ENCODE measurements at regions not wholly inside any gene's neighbourhood (a gene's known extent, or its start where the extent isn't known, plus 50 kb on each side); places are given as distances from the start of the nearest gene placed in this dataset.
A peak's percentile ranks its signal among the peaks of the same experiment; 100 is the strongest.

DNA sequence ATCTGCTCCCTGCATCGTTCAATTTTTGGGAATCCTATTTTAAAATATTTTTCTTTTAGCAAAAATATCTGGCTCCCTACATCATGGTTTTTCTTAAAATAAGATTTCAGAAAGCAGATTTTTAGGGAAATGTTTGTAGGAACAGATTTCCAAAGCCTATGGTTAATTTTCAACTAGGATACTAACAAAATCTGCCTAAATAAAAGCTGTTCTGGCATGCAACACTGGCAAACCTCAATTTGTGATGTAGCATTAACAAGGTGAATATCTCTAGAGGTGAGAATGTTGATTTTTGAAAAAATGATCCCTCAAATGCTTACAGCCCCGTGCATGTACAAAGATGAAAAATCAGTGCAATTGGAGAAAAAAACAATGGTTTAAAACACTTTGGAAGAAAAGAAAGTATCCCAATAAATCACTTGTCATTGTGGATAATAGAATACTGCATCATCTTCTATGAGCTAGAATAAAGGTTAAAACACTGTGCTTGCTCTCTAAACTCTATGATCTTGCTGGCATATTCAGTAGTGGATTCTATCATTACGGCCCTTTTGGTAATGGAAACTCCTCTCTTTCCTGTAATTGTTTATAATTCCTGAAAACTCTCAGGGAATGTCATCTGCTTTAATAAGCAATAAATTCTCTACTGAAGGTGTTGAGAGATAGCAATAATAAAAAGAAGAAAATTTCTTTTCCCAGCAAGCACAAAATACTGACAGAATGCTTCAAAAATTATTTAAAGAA, 97.6 kb downstream of the C4orf33 start:
- H3K27me3 ChIP-seq, result no peaks in the 10 kb centered on the region
- no peak for TF ChIP-seq EP300 (IDR thresholded peaks at IDR 0.05)
- no peak for TF ChIP-seq CTCF (IDR thresholded peaks at IDR 0.05)
- no peak for TF ChIP-seq POLR2AphosphoS5 (IDR thresholded peaks at IDR 0.05)
- TF ChIP-seq POLR2A (IDR thresholded peaks at IDR 0.05; ENCODE audit: low read depth), result no peak
- intact Hi-C loops (cut with DNase I), result no loop called here
- H3K27ac ChIP-seq (replicated peaks in 1 of 4), result no peak overlapping the region
- H3K4me3 ChIP-seq, result no peak overlapping the region
- no peak for DNase-seq (ENCODE audit: extremely low spot score)
- 48% methylated on average over 3 of the region's 3 CpGs for WGBS
- no peaks in the 10 kb centered on the region for H3K9me3 ChIP-seq
- peaks cover 0 to 12% (median 4%) of the 10 kb centered on the region in 4 donors for H3K4me1 ChIP-seq
- no peaks in the 10 kb centered on the region for H3K36me3 ChIP-seq

DNA sequence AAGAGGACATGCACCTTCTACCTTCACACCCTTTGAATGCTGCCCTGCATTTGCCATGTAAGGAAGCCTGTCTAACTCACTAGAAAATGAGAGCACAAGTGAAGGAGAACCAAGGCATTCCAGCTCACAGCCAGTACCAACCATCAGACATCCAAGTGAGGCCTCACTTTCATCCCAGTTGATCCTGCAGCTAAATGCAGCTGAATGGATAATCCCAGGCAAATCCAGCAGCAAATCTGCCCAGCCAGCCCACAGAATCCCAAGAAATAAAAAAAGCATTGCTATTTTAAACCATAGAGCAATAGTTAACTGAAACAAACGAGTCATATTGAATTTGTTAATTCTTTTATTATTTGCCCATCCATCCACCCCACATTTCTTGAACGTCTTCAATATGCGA, 112.5 kb downstream of the C4orf33 start:
- Histone ChIP-seq H3K27me3 (no peaks in the 10 kb centered on the region), H3K36me3 (no peaks in the 10 kb centered on the region), H3K9me3 (no peaks in the 10 kb centered on the region), H3K4me1 (no peaks in the 10 kb centered on the region), H3K4me3 (no peak overlapping the region), H3K27ac (replicated peaks in 1 of 4) (no peak overlapping the region)
- DNase-seq (ENCODE audit: extremely low spot score), result no peak
- intact Hi-C loops (cut with DNase I), result no loop called here
- 88% methylated on average over 3 of the region's 3 CpGs for WGBS
- TF ChIP-seq EP300 (IDR thresholded peaks at IDR 0.05) (no peak), POLR2AphosphoS5 (IDR thresholded peaks at IDR 0.05) (no peak), POLR2A (IDR thresholded peaks at IDR 0.05; ENCODE audit: low read depth) (no peak), CTCF (IDR thresholded peaks at IDR 0.05) (no peak)

DNA sequence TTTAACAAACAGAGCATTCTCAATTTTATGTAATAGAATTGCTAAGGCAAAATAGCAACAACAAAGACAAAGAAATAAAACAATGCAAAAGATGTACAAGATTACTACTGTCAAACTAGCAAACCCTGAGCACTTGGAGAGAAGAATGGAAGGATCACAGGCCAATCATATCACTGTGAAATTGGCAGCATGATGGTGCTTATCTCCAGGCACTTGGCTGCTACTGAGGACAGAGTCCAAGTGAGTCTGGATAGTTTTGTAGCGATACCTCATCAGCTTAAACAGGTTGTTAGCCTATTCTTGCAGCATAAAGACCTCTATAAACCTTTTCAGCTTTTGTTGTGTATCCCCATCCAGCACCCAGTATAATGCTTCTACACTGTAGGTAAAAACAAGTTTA, 117.7 kb downstream of the C4orf33 start:
- intact Hi-C loops (cut with DNase I), result no loop called here
- 100% methylated on average over 1 of the region's 1 CpG for WGBS

GRCh38 chr4:129218360-129218759, 122.4 kb downstream of the C4orf33 start:
- 49% methylated on average over 4 of the region's 4 CpGs for WGBS
- no peaks in the 10 kb centered on the region for H3K27me3 ChIP-seq
- DNase-seq (ENCODE audit: extremely low spot score), result no peak
- TF ChIP-seq CTCF (IDR thresholded peaks at IDR 0.05), result peak; percentile 8 to 26 (median 8)
- TF ChIP-seq EP300 (IDR thresholded peaks at IDR 0.05), result no peak
- no peak for TF ChIP-seq POLR2AphosphoS5 (IDR thresholded peaks at IDR 0.05)
- no peak for TF ChIP-seq POLR2A (IDR thresholded peaks at IDR 0.05; ENCODE audit: low read depth)
- no peaks in the 10 kb centered on the region for H3K36me3 ChIP-seq
- H3K9me3 ChIP-seq, result no peaks in the 10 kb centered on the region
- H3K27ac ChIP-seq (replicated peaks in 1 of 4), result no peak overlapping the region
- intact Hi-C loops (cut with DNase I), result no loop called here
- H3K4me3 ChIP-seq, result no peak overlapping the region
- no peaks in the 10 kb centered on the region for H3K4me1 ChIP-seq

More for the DNA sequence above, 117.7 kb downstream of the C4orf33 start:
- Histone ChIP-seq H3K36me3 (no peaks in the 10 kb centered on the region), H3K4me3 (no peak overlapping the region), H3K27me3 (no peaks in the 10 kb centered on the region), H3K27ac (replicated peaks in 1 of 4) (no peak overlapping the region), H3K9me3 (no peaks in the 10 kb centered on the region), H3K4me1 (no peaks in the 10 kb centered on the region)
- DNase-seq (ENCODE audit: extremely low spot score), result no peak
- TF ChIP-seq EP300 (IDR thresholded peaks at IDR 0.05), result no peak
- no peak for TF ChIP-seq POLR2AphosphoS5 (IDR thresholded peaks at IDR 0.05)
- TF ChIP-seq CTCF (IDR thresholded peaks at IDR 0.05), result no peak
- no peak for TF ChIP-seq POLR2A (IDR thresholded peaks at IDR 0.05; ENCODE audit: low read depth)

- H3K27ac ChIP-seq (replicated peaks in 1 of 4), result no peak overlapping the region
- no peak overlapping the region for H3K4me3 ChIP-seq
- no peak for DNase-seq (ENCODE audit: extremely low spot score)
- no peaks in the 10 kb centered on the region for H3K4me1 ChIP-seq
- no peaks in the 10 kb centered on the region for H3K9me3 ChIP-seq
- TF ChIP-seq CTCF (IDR thresholded peaks at IDR 0.05) (no peak), EP300 (IDR thresholded peaks at IDR 0.05) (no peak), POLR2A (IDR thresholded peaks at IDR 0.05; ENCODE audit: low read depth) (no peak), POLR2AphosphoS5 (IDR thresholded peaks at IDR 0.05) (no peak)
- 72% methylated on average over 1 of the region's 1 CpG for WGBS
- no peaks in the 10 kb centered on the region for H3K36me3 ChIP-seq
- H3K27me3 ChIP-seq, result no peaks in the 10 kb centered on the region
- intact Hi-C loops (cut with DNase I), result no loop called here
Observed at GRCh38 chr4:129218897-129219296, 122.9 kb downstream of the C4orf33 start.
